OCI-M2 (cell line): ENCODE measurements at regions not wholly inside any gene's neighbourhood (a gene's known extent, or its start where the extent isn't known, plus 50 kb on each side); places are given as distances from the start of the nearest gene placed in this dataset.

Experiments
- DNase-seq: peaks from one replicate; lab custom pipeline; 2025; ENCODE audit not compliant: unreplicated experiment; lab: John Stamatoyannopoulos, UW

DNA sequence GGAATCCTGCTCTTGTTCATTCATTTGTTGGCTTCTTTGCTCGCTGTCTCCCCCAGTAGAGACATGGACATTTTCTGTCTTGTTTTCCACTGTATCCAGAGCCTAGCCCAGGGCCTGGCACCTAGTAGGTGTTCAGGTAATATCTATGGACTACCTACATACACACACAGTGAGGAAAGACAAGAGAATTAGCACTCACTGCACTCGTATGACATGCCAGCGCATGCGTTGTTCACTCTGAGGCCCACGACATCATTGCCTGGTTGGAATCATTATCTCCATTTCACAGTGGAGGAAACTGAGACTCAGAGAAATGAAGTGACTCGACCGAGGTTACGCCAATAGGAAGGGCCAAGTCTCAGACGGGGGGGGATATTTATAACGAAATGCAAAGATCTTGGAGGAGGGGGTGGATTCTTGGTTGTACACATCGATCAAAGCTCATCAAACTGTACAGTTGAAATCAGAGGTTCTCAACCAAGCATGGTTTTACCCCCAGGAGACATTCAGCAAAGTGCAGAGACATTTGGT is 140.1 kb upstream of the PTPN1 start:
- no peak for DNase-seq

DNA sequence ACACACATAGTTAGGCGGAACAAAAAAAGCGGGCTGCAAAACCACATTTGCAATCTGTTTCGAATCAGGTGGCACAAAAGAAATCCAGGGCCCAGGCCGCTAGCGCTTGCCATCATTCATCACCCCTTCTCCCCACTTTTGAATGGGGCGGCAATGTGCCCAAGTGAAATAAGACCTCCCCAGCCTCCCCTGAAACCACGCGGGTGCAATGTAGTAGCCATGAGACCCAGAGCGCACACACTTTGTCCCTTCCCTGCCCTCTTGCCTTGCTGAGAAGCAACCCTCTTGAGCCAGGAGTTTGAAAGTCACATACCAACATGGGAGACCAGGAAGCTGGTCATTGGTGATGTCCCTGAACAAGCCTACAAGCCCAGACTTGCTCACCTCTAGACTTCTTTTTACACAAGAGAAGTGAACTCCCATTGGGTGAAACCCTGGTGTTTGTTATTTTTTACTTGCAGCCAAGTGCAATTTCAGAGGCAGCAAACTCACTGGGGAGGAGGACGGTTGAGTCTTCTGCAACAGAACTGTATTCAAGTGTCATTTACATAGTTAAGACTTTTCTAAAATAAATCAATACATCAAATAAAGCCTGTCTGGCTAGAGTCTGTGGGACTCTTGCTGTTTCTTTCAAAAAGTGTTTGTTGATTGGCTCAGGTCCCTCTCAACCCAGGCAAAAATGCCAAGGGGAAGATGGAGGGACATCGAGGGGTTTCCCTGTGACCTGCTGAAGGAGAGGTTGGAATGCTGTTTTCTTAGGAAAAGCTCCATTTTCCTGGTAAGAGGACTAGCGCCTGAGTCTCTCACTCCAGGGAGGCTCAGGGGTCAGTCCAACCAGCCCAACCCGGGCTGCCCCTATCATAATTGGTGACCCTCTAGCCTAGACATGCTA is 138.1 kb upstream of the PTPN1 start:
- DNase-seq: no peak

DNA sequence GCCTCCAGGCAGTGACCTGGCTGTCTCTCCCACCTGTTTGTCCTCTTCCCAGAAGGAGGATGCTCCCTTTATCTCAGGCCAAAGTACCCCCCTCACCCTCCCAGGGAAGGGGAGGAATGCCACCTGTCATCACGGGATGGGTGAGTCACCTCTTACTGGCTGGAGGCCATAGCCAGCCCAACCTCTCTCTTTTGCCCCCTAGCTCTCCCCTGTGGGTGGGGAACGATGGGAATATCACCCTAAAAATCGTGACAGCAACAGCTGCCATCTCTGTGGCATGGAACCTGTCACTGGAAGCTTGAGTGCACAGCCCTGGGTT is 137.5 kb upstream of the PTPN1 start:
- no peak for DNase-seq

DNA sequence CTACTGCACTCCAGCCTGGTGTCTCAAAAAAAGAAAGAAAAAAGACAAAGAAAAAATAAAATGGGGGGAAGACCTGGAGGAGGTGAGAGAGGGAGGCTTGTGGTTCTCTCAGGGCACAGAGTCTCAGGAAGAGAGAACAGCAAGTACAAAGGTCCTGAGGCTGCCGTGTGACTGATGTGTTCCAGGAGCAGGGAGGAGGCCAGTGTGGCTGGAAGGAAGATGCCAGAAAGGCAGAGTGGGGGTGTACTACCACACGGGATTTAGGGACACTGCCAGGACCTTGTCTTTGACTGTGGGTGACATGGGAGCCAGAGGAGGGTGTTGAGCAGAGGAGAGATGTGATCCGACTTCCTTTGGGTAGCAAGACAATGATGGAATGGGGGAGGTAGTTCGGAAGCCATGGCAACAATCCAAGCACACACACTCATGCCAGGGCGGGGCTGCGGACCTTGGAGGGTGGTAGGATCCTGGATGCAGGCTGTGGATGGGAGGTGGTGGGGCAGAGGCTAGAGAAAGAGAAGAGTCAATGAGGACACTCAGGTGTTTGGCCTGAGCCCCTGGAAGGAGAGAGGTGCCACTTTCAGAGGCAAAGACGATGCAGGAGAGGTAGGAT is 136.4 kb upstream of the PTPN1 start:
- no peak for DNase-seq

DNA sequence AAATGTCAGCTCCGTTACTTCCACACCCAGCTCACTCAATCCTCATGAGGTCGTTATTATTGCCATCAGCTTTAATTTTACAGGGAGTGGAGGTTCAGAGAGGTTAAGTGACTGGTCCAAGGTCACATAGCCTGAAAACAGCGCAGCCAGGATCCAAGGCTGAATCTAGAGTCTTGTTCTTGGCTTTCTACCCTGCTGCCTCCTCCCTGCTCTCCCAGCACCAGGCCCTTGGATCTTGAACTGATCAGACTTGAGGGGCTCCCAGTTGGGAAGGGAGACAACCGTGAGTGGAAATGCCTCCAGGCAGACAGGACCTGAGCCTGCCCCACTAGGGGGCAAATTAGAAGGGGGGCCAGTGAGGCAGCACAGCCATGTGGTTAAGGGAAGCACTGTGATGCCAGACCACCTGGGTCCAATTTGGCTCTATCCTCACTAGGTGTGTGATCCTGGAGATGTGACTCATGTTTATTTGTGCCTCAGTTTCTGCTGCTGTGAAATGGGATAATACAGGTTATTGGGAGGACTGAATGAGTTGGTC is 135.6 kb upstream of the PTPN1 start:
- no peak for DNase-seq

DNA sequence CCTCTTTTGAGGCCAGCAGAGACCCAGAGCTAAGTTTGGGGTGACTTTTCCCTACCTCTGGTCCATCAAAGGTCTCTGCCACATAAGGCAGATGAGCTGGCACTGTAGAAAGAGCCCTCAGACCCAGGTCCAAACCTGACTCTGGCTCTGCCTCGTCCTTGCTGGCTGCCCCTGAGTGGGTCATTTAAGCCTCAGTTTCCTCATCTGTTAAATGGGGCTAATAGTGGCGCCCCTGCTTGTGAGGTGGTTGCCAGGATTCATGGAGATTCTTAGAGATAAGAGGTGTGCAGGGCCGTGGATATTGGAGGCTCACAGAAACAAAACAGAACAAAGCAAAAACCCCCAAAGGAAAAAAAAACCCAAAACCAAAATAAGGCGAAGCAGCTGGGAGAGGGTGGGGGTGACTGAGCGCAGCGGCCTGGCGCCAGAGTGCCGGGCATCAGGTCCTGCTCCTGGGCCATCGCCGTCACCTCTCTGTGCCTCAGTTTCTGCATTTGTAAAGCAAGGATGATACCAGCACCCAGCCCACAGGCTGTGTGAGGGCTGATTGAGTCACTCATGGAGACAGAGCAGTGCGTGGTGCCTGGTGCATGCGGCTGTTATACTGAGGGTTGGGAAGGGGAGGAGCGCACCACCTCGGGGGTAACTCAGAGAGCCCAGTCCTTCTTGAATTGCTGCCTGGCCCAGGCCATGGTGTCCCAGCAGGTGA is 133.8 kb upstream of the PTPN1 start:
- no peak for DNase-seq

DNA sequence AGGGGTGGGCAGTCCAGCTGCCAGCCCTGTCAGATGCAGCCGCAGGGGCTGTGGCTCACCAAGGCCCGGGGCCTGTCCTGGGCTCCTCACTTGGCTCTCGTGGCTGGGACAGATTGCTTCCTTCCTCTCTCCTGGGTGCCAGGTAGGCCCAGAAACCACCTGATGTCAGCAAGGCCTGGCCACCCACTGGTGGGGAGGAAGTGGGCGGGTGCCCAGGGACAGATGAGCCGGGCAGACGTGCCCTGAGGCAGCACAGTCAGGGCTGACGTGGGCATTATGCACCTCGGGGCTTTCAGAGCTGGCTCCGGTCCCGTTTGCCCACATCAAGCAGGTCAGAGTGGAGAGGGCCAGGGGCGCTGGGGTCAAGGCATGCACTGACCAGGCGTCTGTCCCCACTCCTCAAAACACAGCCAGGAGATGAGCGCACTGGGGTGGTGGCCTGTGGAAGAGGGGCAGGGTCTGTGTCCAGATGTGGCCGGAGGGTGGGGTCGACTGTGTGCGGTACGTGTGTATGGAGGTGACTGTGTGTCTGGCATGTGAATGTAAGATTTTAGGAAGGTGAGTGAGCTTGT is 133.2 kb upstream of the PTPN1 start:
- DNase-seq: no peak

DNA sequence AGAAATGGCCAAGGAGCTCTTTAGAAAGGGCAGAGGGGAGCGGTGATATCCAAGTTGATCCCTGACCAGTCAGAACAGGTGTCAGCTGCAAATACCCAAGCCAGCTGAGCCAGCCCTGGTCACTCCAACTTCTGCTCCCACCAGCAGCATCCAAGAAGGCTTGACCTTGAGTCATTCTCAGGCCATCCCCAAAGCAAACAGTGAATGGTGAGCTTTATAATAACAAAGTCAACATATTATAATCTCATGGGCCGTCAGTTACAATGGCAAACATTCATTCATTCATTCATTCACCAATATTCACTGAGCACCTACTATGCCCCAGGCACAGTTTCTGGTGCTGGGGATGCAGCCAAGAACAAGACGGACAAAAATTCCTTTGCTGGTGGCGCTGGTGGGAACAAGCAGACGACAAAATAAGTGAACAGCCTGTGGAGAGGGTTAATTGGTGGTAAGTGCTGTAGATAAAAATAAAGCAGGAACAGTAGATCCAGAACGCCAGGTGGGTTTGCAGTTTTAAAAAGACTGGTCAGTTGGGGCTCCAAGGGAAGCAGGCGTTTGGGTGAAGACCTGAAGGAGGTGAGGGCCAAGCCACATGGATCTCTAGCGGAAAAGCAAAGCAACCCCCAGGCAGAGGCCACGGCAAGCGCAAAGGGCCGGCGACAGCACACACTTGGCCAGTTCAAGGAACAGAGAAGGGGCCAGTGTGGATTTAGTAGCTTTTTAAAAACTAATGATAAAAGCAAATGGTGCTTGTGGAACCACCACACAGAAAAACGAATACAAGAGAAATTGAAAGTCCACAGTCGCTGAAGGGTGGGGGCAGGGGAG is 131.8 kb upstream of the PTPN1 start:
- DNase-seq: no peak

DNA sequence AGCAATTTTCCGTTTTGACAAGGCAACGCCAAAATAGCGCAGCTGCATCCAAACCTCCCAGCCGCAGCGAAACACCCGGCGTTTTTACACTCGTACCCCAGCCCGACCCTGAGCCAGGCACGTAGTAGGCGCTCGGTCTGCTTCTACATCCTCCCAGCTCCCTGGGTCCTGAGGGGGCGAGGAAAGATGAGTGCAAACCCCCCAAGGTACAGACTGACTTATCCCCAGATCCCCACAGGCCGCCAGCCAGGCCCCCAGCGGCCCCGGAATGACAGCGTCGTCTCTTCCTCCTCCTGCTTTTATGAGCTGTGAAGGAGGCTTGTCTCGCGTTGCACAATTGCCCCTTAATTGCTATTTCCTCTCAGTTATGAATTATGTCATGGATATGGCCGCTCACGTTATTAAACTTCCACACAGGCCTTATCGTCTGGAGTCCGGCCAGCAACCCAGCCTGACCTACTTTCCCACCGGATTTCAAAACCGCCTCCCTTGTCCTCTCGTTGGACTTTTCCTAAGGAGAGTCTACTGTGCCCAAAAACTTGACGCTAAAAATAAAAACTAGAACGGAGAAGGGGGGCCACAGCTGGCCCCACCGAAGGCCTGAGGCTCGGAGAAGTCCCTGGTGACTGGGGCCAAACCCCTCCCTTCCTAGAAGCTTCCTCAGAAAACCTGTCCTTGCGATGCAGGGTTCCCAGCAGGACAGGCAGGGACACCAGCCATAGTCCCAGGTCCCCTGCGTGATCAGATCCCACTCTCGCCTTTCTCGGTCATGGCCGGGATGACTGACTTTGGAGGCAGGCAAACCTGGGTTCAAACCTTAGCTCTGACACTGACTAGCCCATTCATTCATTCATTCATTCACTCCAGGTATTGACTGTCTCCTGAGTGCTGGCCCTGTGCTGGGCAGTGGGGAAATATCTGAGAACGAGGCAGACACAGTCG is 130.9 kb upstream of the PTPN1 start:
- DNase-seq: no peak

DNA sequence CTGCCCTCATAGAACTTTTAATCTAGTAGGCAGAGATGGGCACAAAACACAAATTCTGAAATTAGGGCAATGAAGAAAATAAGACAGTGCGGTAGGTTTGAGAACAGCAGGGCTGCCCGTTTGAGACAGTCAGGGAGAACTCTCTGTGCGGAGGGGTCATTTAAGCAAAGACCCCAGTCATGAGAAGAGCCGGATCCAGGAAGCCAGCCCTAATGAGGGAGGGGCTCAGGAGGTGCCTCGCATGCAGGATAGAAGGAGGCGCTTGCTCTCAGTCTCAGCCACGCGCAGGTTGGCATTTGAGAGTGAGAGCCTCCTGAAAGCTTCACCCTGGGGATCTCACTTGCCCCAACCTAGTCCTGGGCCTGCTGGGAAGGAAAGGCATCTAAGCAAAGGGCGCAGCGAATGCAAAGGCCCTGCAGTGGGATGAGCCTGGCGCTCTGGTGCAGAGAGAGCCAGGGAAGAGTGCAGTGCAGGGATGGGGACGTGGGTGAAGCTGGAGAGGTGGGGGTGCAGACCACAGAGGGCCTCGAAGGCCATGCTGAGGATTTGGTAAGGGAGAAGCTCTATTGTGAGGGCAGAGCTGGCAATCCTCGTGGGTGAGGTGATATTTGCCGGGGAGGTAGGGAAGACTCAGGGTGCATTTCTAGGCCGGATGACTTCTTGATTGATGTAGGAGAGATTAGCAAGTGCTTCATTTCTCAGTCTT is 130.0 kb upstream of the PTPN1 start:
- no peak for DNase-seq

DNA sequence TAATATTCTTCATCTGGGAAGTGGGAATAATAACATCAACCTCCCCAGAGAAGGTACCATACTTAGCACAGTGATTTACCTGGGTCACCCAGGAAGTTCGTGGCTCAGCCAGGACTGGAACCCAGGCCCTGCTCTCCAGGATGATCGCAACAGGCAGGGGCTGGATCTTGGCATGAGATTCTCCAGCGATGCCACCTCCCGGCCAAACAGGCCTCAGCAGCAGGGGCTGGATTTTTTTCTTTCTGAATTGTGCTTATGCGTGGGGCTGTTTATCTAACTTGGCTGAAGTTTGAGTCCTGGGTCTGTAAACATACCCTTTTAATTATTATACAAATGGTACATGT is 129.5 kb upstream of the PTPN1 start:
- DNase-seq: no peak

DNA sequence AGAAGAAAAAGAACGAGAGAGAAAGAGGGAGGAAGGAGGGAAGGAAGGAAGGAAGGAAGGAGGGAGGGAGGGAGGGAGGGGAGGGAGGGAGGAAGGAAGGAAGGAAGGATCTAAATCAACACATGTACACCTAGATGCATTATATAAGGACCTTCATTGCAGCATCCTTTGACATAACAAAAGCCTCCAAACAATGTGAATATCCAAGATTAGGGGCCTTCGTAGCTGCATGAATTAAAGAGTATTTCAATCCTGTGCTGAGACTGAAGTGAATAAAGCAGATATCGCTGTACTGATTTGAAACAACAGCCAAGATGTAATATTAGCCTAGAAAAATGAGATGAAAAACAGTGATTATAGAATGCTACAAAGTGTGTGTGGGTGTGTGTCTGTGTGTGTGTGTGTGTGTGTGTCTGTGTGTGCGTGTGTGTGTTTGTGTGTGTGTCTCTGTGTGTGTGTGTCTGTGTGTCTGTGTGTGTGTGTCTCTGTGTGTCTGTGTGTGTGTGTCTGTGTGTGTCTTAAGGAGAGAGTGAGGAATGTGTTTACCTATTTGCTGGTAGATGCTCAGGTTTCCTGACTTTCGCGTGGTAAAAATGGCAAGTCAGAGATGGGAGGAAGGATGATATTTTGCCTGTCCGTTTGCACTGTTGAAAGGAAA is 129.0 kb upstream of the PTPN1 start:
- DNase-seq: no peak

DNA sequence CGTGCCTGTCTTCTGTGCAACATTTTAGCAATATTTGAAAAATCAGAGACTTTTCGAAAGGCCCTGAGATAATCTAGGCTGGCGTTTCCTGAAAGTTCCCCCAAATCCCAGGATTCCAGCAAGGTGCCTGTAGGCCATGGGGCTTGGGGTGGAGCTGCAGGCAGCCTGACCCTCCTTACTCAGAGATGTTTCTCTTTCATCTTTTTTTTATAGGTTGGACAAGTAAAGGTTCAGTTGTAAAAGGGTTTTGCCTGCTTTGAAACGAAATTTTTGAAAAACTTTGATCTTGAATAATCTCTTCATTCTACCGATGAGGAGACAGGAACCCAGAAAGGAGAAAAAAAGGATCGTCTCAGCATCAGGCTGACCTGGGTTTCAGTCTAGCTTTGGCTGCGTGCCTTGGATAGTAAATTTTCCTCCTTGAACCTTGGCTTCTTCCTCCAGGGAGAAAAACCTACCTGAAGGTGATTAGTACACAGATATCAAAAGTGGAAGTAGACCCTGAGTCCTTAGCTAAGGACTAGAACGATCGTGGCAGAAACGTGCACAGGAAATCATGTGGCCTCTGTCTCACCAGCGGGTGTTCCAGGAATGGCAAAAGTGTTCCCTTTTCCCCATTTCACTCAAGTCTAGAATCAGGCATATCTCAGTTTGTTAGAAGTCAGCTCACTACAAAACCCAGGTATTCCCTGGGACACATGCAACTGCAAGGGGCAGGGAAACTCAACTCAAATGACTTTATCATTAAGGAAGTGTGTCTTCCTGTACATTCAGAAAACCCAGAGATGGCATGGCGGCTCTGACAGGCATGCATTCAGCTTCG is 128.2 kb upstream of the PTPN1 start:
- no peak for DNase-seq

DNA sequence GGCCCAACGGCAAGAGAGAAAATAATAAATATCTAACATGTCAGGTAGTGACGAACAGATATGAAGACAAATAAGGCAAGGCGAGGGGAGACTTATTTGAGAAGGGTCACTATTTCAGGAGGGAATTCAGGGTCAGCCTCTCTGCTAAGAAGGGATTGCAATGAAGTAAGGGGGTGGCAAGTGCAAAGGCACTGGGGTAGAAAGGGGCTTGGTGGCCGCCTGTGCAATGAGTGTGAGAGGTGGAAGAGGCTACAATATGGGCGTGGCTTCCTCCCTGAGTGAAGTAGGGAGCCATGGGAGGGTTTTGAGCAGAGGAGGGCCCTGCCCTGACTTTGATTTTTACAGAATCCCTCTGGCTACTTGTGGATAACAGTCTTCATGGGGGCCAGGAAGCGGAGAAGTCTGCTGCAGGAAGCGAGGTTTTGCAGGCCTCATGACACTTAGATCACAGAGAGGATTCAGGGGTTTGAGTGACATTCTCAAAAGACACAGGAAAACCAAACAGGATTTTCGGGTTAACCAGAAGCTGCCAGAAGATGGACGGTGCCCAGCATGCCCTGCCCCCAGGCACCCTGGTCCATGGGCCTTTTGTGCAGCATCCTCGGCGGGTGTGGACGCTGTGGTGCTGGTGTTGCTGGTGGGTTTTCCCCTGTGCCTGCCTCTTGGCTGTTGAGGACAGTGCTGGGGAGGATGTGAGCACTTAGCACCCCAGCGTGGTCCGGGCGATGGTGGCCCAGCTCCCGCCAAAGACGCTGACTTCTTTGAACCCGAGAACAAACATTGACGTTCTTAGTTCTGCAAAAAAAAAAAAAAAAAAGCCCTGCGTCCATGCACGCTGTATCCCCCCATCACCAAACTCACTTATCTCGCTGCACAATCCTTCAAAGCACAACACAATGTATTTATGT is 124.2 kb upstream of the PTPN1 start:
- no peak for DNase-seq

DNA sequence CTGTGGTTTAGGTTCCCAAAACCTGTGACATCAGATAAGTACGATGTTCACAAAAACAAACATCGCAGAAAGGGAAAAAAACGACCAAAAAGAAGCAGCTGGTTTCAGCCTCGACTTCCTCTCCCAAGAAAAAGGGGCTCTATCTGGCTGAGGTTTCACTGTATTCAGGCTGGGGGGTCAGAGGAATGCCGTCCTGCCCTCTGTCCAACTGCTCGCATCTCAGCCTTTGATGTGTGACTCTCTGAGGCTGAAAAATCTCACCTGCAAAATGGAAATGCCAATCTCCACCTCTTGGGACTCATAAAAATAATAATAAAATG is 123.6 kb upstream of the PTPN1 start:
- no peak for DNase-seq

DNA sequence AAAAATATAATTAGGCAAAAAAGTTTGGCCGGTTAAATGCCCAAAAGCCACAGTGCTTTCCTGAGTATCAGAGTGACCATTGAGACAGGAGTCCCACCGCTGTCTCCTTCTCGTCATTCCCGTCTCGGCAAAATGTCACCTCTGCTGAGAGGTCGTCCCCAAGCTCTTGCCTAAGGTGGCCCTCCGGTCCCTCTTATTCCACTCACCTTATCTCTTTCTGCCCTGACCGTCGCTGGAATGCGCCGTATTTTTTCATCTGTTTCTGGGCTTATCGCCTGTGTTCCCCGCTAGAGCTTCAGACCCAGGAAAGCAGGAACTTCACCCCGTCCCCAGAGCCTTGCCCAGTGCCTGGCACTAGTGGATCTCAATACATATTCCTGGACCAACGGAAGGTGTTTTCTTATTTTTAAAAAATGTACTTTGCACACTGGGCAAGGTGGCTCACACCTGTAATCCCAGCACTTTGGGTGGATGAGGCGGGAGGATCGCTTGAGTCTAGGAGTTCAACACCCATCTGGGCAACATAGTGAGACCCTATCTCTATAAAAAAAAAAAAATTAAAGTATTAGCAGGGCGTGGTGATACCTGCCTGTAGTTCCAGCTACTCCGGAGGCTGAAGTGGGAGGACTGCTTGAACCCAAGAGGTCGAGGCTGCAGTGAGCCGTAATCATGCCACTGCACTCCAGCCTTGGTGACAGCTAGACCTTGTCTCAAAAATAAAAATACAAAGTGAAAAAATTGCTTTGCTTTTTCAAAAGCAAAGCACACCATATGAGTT is 122.8 kb upstream of the PTPN1 start:
- no peak for DNase-seq
